HG03135 (cell line): ENCODE measurements at regions not wholly inside any gene's neighbourhood (a gene's known extent, or its start where the extent isn't known, plus 50 kb on each side); places are given as distances from the start of the nearest gene placed in this dataset.
"Not testable (repeated sequence)": the region's sequence is repeated elsewhere in the genome, so short reads cannot be mapped to it uniquely, and the experiment has no call there.

Source experiments
- ATAC-seq: cut with Tn5 transposase; IDR thresholded peaks from one replicate; pipeline ENCODE4 v1.9.1; 2021; ENCODE audit warnings: mild to moderate bottlenecking, moderate library complexity; ENCODE audit not compliant: unreplicated experiment

DNA sequence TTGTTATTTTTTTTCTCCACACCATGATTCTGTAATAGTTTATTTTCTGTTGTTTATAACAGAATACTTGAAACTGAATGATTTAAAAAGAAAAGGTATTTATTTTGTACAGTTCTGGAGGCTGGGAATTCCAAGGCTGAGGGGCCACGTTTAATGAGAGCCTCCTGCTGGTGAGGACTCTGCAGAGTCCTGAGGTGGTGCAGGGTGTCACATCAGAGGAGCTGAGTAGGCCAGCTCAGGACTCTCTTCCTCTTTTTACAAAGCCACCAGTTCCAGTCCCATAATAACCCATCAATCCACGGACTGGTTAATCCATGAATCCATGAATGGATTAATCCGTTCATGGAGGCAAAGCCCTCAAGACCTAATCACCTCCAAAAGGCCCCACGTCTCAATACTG is 71.6 kb downstream of the TFAP2A start:
- ATAC-seq = no peak

DNA sequence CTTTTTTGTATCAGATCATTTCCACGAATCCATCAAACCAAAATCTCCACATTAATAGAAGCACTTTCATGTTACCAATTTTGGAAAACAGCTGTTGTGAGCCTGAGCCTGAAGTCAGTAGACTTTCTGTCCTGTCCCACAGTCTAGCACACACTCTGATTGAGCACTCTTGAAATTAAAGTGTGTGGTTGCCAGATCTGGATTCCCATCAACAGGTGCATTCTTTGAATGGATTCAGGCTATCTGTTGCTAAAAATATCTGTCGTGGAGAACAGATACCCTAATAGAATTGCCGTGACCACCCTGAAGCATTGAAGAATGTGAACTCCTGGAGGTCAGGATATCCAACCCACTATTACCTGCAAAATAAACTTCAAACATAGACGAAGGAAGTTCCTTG is 73.3 kb downstream of the TFAP2A start:
- no peak for ATAC-seq

DNA sequence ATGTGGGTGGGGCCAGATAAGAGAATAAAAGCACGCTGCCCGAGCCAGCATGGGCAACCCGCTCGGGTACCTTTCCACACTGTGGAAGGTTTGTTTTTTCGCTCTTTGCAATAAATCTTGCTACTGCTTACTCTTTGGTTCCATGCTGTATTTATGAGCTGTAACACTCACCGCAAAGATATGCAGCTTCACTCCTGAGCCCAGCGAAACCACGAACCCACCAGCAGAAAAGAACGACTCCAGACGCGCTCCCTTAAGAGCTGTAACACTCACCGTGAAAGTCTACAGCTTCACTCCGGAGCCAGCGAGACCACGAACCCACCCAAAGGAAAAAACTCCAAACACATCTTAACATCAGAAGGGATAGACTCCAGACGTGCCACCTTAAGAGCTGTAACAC is 76.7 kb downstream of the TFAP2A start:
- ATAC-seq = no peak

DNA sequence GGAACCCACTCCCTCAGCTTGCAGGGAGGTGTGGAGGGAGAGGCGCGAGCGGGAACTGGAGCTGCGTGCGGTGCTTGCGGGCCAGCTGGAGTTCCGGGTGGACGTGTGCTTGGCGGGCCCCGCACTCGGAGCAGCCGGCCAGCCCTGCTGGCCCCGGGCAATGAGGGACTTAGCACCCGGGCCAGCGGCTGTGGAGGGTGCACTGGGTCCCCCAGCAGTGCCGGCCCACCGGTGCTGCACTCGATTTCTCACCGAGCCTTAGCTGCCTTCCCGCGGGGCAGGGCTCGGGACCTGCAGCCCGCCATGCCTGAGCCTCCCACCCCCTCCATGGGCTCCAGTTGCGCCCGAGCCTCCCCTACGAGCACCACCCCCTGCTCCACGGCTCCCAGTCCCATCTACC is 77.5 kb downstream of the TFAP2A start:
- ATAC-seq = not testable (repeated sequence)

- ATAC-seq = no peak
Measured at GRCh38 chr6:10332111-10332510, 82.8 kb downstream of the TFAP2A start.

DNA sequence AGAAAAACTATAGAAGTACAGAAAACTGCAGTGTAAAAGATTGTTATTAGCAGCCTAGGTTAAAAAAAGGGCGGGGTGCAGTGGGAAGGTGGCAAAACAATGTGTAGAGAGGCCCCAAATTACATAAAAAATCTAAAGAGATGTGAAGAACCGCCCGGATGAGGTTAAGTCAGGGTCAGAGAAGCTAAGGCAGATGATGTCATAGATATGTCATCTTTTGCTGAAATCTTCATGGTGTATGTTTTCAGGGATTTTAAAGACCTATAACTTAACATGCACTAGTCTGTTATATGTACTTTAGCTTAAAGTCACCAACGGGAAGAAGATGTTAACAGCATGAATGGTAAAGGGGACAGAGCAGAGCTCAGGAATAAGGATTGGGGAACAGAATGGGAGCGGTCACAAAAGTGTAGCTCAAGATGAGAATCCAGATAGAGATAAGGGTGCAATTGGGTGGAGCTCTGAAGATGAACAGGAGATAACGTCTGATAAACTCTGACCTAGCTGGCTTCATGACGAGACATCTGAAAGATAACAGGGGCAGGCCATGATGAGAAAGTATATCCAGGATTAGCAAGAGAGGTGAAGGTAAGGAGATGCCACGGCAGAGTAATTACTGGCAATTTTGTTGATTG is 83.4 kb downstream of the TFAP2A start:
- ATAC-seq = no peak

- ATAC-seq = no peak
Measured at GRCh38 chr6:10330515-10330914, 84.4 kb downstream of the TFAP2A start.

GRCh38 chr6:10323018-10323417 is 91.9 kb downstream of the TFAP2A start:
- ATAC-seq = no peak

- no peak for ATAC-seq
Measured at GRCh38 chr6:10320291-10320690, 94.6 kb downstream of the TFAP2A start.

DNA sequence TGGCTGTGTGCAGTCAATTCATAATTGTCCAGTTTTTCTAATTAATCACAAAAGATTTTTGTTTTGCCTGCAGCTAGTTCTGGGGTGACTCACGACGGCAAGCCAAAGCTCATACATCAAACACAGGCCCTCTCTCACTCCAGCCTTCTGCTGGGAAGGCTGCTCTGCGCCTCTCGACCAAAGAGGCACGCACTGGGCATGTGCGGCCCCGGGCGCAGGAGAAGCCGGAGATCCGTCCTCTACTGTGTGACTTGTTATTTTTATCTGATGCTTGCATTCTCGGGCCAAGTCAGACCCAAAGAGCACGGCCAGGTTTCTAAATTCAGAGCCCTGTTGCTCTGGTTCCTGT is 98.5 kb downstream of the TFAP2A start:
- ATAC-seq = no peak

DNA sequence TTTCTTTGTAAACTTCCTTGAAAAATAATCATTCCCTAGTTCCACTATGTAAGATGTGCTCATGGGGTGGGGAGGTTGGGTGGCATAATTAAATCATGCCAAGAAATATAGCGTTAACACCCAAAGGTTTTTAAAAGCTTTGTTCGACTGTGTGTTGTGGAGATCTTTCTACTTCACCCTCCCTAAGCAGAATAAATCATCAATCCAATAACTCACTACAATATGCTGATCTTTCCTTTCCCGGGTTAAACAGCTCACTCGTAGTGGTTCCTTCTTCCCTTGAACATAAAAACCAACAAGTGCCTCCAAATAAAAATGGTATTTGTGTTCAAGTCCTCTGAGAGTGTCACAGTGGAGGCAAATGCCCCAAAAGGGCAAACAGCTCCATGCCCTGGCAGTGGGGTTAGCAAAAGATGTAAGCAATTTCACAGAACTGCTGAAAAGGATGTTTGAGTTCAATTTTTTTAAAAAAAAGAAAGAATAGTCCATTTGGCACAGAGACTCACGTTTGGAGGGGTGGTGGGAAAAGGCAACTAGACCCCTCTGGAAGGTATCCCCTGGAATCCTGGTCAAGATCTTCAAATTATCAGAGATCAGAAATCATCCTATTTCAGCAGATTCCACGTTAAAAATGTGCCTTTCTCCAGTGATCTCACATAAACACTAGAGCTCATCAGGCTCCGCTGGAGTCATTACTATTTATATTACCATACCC is 99.1 kb downstream of the TFAP2A start:
- ATAC-seq = no peak

DNA sequence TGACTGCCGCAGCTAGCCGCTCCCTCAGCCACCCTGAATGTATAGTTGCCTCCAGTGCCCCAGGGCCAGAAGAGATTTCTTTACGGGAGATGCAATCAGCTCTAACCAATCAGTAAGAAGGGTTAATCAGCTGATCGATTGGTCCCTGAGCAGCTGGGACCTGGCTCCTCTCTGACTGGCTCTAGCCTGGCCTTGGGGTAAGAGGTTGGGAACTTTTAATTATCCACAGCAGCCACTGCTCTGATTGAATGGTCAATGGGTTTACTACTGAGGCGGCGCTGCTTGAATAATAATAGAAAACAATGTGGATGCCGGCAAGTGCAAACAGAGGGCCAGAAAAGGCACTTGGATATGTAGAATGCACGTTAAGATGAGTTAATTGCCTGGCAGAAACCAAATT is 99.8 kb downstream of the TFAP2A start:
- no peak for ATAC-seq

DNA sequence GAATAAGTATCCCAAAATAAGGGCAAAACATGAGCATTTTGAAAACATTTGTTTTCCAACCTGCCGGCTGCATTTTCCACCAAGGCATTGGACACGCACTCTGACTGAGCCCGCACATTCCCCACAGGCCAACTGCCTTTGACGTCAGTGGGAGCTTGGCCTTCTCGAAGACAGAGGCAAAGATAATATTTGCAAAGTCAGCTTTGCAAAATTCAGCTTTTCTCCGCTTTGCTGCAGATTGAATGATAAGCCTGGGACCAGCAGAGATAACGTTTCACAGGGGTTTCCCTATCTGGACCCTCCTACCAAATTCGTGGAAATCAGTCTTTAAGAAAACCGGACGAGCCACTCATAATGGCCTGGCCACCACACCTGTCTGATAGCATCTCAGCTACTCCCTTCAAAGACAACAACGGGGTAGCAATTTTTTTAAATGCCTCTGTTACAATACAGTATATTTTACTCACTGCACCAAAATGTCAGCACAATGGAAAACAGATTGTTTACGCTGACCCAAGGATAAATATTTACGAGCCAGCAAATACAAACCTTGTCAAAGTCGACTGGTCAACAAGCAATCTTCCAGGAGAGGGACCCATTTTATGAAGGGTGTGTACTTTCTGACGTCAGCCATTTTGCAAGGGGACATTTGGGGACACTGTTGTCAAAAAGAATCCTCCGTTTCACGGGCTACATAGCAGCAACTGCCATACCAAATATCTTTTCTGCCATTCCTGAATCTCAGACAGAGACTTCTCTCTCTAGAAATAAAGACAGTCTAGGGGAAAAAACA is 100.5 kb downstream of the TFAP2A start:
- no peak for ATAC-seq

DNA sequence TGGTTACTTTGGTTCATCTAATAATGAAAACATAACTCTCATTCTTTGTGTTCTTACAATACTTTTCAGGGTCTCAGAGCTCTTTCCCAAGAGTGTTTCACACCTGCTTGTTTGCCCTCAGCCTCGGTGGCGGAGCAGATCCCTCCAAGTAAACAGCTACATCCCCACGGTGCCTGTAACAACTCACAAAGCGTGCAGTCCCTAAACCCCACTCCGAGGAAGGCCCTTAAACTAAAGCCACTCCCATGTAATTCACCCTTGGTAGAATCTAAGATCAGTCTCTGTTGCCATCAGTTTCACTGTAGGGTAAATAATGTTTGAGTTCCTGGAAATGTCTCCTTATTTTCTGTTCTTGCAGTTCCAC is 101.1 kb downstream of the TFAP2A start:
- ATAC-seq = no peak

DNA sequence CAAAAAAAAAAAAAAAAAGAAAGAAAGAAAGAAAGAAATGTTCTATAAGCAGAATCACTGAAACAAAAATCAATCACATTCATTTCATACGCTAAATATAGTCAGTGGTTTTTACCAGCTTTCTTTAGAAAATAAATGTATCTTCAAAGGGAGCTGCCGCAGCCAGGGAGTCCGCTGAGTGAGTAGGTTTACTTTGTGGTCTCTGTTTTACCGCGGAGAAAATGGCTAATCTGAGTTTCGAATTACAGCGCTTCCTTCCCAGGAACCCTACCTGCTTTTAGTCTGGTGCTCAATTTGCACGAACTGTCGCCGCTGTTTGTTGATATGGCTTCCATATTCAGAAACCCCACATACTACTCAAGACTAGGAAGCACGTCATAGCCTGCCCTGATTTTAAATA is 102.4 kb downstream of the TFAP2A start:
- no peak for ATAC-seq

DNA sequence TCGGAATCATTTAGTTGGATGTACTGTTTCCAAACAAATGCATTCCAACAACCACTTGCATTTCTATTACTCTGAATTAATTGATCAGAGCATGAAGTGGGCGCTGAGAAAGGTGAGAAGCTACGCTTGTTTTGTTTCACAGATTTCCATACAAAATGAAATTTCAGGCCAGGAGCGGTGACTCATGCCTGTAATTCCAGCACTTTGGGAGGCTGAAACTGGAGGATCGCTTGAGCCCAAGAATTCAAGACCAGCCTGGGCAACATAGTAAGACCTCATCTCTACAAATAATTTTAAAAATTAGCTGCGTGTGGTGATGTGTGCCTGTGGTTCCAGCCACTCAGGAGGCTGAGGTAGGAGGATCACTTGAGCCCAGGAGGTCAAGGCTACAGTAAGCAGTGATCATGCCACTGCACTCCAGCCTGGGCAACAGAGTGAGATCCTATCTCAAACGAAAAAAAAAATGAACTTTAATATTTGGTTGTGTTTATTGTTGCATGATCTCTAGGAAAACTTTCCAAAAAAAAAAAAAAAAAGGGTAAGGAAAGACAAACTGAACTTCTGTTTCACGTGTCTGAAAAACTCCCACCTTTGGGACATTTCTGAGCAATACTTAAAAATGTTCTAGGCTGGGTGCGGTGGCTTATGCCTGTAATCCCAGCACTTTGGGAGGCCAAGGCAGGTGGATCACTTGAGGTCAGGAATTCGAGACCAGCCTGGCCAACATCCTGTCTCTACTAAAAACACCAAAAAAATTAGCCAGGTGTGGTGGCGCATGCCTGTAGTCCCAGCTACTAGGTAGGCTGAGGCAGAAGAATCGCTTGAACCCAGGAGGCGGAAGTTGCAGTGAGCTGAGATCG is 103.1 kb downstream of the TFAP2A start:
- not testable (repeated sequence) for ATAC-seq

- no peak for ATAC-seq
Measured at GRCh38 chr6:10310826-10311225, 104.0 kb downstream of the TFAP2A start.

- ATAC-seq = no peak
Measured at GRCh38 chr6:10310330-10310653, 104.6 kb downstream of the TFAP2A start.

- no peak for ATAC-seq
Measured at GRCh38 chr6:10309457-10310329, 105.2 kb downstream of the TFAP2A start.

DNA sequence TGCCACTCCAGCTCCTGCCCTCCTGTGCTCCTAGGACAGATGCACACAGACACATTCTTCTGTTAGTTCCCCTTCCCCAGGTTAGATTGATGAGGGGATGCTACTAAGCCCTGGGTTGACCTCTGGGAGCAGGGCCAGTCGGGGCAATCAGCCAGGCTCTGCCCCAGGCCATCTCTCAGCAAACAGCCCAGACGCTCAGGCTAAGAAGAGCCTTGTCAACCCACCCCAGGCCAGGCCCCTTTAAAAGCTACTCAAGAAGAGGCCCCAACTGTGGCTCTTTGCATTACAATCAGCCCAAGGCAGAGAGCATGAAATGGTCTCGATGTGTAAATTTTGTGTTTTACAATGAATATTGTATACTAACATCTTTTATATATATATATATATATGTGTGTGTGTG is 107.4 kb downstream of the TFAP2A start:
- no peak for ATAC-seq
